Activated T-cell treated with anti-CD3 and anti-CD28 coated beads for 24 hours (primary cell): ENCODE measurements at regions not wholly inside any gene's neighbourhood (a gene's known extent, or its start where the extent isn't known, plus 50 kb on each side); places are given as distances from the start of the nearest gene placed in this dataset.

Source experiments
- DNase-seq: peaks from one replicate; pipeline ENCODE4 v3.0.0-alpha.2; 2020; ENCODE audit warnings: low read depth

GRCh38 chr13:85742355-85742754 is 56.9 kb downstream of the SLITRK6 start:
- no peak for DNase-seq

- DNase-seq = no peak
Measured at GRCh38 chr13:85741017-85741416, 58.2 kb downstream of the SLITRK6 start.

- no peak for DNase-seq
Measured at GRCh38 chr13:85738696-85739320, 60.4 kb downstream of the SLITRK6 start.

GRCh38 chr13:85737952-85738351 is 61.3 kb downstream of the SLITRK6 start:
- DNase-seq = no peak

- no peak for DNase-seq
Measured at GRCh38 chr13:85729296-85729695, 69.9 kb downstream of the SLITRK6 start.

GRCh38 chr13:85728811-85729210 is 70.4 kb downstream of the SLITRK6 start:
- DNase-seq = no peak

GRCh38 chr13:85725433-85725832 is 73.8 kb downstream of the SLITRK6 start:
- DNase-seq = no peak

- no peak for DNase-seq
Measured at GRCh38 chr13:85724546-85725432, 74.4 kb downstream of the SLITRK6 start.

- DNase-seq = no peak
Measured at GRCh38 chr13:85719749-85720148, 79.5 kb downstream of the SLITRK6 start.

- no peak for DNase-seq
Measured at GRCh38 chr13:85717921-85718320, 81.3 kb downstream of the SLITRK6 start.

GRCh38 chr13:85710545-85710944 is 88.7 kb downstream of the SLITRK6 start:
- DNase-seq = no peak

- no peak for DNase-seq
Measured at GRCh38 chr13:85709721-85710120, 89.5 kb downstream of the SLITRK6 start.

- no peak for DNase-seq
Measured at GRCh38 chr13:85709072-85709471, 90.1 kb downstream of the SLITRK6 start.

- no peak for DNase-seq
Measured at GRCh38 chr13:85700906-85701305, 98.3 kb downstream of the SLITRK6 start.

- DNase-seq = no peak
Measured at GRCh38 chr13:85698256-85698655, 101.0 kb downstream of the SLITRK6 start.

GRCh38 chr13:85694992-85695391 is 104.2 kb downstream of the SLITRK6 start:
- DNase-seq = no peak

GRCh38 chr13:85693889-85694511 is 105.2 kb downstream of the SLITRK6 start:
- DNase-seq = no peak

- DNase-seq = no peak
Measured at GRCh38 chr13:85690368-85690767, 108.9 kb downstream of the SLITRK6 start.

- no peak for DNase-seq
Measured at GRCh38 chr13:85685436-85685835, 113.8 kb downstream of the SLITRK6 start.

GRCh38 chr13:85675151-85675907 is 123.9 kb downstream of the SLITRK6 start:
- no peak for DNase-seq

GRCh38 chr13:85671336-85671735 is 127.9 kb downstream of the SLITRK6 start:
- DNase-seq = no peak

GRCh38 chr13:85666356-85666755 is 132.9 kb downstream of the SLITRK6 start:
- DNase-seq = no peak
